Activated CD8-positive, alpha-beta T cell treated with anti-CD3 and anti-CD28 coated beads, Interleukin-2, amount 10 ng/mL, durations not matched to agents 7 days and 5 days (primary cell): ENCODE measurements at regions not wholly inside any gene's neighbourhood (a gene's known extent, or its start where the extent isn't known, plus 50 kb on each side); places are given as distances from the start of the nearest gene placed in this dataset.

Experiments
- ATAC-seq: fragments of 150-1000 bp; cut with Tn5 transposase; one replicate; pipeline ENCODE4 v1.10.0; 2021; ENCODE audit warnings: moderate library complexity
- CTCF ChIA-PET: fragments of 350-600 bp; sonication (Branson Sonifier 250); formaldehyde crosslinking; loops from one replicate; lab custom pipeline; 2021; ENCODE audit warnings: antibody characterized with exemption; lab: Charles Lee
- POLR2A ChIA-PET: fragments of 350-600 bp; sonication (Branson Sonifier 250); formaldehyde crosslinking; loops from one replicate; lab custom pipeline; 2021; ENCODE audit warnings: antibody characterized with exemption; lab: Charles Lee
- DNase-seq: peaks from one replicate; pipeline ENCODE4 v3.0.0-alpha.2; 2020
- H3K27ac Mint-ChIP-seq: one replicate; pipeline ENCODE4 v1.8.0; 2021; ENCODE audit warnings: mild to moderate bottlenecking, mixed read lengths
- H3K27me3 Mint-ChIP-seq: one replicate; pipeline ENCODE4 v1.8.0; 2021; ENCODE audit warnings: low read depth, mixed read lengths
- H3K36me3 Mint-ChIP-seq: one replicate; pipeline ENCODE4 v1.8.0; 2021; ENCODE audit warnings: low read depth, mixed read lengths
- H3K4me1 Mint-ChIP-seq: one replicate; pipeline ENCODE4 v1.8.0; 2021; ENCODE audit warnings: low read depth, mixed read lengths
- H3K4me3 Mint-ChIP-seq: one replicate; pipeline ENCODE4 v1.8.0; 2021; ENCODE audit warnings: mild to moderate bottlenecking, mixed read lengths
- H3K9me3 Mint-ChIP-seq: one replicate; pipeline ENCODE4 v1.8.0; 2022; ENCODE audit warnings: mixed read lengths; ENCODE audit not compliant: insufficient read depth

GRCh38 chr15:46853600-46853999 is 863.7 kb upstream of the SEMA6D start:
- ChIA-PET POLR2A (no interaction called here), CTCF (no interaction called here)
- Mint-ChIP-seq H3K9me3 (no peaks in the 10 kb centered on the region), H3K27me3 (no peaks in the 10 kb centered on the region), H3K4me3 (no peak overlapping the region), H3K27ac (no peak overlapping the region), H3K36me3 (no peaks in the 10 kb centered on the region), H3K4me1 (no peaks in the 10 kb centered on the region)
- DNase-seq (no peak), ATAC-seq (no peak)

- ChIA-PET POLR2A (no interaction called here), CTCF (no interaction called here)
- H3K9me3 Mint-ChIP-seq: peaks cover 3% of the 10 kb centered on the region
- H3K27ac Mint-ChIP-seq: no peak overlapping the region
- H3K4me1 Mint-ChIP-seq: no peaks in the 10 kb centered on the region
- no peak for DNase-seq
- no peak overlapping the region for H3K4me3 Mint-ChIP-seq
- no peak for ATAC-seq
- no peaks in the 10 kb centered on the region for H3K36me3 Mint-ChIP-seq
- H3K27me3 Mint-ChIP-seq: no peaks in the 10 kb centered on the region
Measured at GRCh38 chr15:46854564-46854963, 862.7 kb upstream of the SEMA6D start.

- CTCF ChIA-PET: no interaction called here
- Mint-ChIP-seq H3K4me1 (no peaks in the 10 kb centered on the region), H3K4me3 (no peak overlapping the region), H3K27me3 (no peaks in the 10 kb centered on the region), H3K36me3 (no peaks in the 10 kb centered on the region), H3K9me3 (peaks cover 6% of the 10 kb centered on the region), H3K27ac (no peak overlapping the region)
- DNase-seq (no peak), ATAC-seq (no peak)
- POLR2A ChIA-PET: no interaction called here
Measured at GRCh38 chr15:46855388-46855787, 861.9 kb upstream of the SEMA6D start.

DNA sequence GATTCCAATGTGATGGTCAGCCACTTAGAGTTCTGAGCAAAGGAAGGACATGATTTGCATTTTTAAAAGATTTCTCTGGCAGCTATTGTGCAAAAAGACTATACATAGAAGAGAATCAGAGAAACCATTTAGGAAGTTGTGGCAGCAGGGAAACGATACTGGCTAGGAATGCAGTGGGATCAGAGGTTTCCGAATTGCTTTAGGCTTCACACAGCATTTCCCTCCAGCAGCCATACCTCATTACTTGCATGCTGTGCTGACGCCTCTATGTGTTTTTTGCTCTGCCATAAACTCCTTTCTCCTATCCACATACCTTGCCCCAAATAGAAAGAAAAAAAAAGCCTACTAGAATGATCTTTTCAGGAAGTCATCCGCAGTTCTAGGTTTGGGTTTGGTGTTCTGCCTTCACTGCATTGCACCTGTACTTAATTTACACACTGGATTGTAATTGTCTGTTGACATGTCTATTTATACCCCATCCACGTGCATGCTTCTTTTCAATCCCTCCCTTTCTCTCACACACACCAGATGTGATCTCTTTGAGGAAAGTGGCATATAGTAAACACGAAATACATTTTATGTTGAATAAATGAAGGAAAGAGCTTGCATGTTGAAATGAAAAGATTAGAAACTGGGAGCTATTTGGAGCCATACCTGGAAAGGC is 860.3 kb upstream of the SEMA6D start:
- H3K4me3 Mint-ChIP-seq: no peak overlapping the region
- ATAC-seq: no peak
- no peaks in the 10 kb centered on the region for H3K4me1 Mint-ChIP-seq
- no peaks in the 10 kb centered on the region for H3K36me3 Mint-ChIP-seq
- H3K27me3 Mint-ChIP-seq: no peaks in the 10 kb centered on the region
- H3K27ac Mint-ChIP-seq: no peak overlapping the region
- POLR2A ChIA-PET: no interaction called here
- no peak for DNase-seq
- H3K9me3 Mint-ChIP-seq: peaks cover 6% of the 10 kb centered on the region
- CTCF ChIA-PET: no interaction called here

GRCh38 chr15:46858150-46858549 is 859.2 kb upstream of the SEMA6D start:
- CTCF ChIA-PET: no interaction called here
- Mint-ChIP-seq H3K4me3 (no peak overlapping the region), H3K36me3 (no peaks in the 10 kb centered on the region), H3K27ac (no peak overlapping the region), H3K9me3 (peaks cover 6% of the 10 kb centered on the region), H3K27me3 (no peaks in the 10 kb centered on the region), H3K4me1 (no peaks in the 10 kb centered on the region)
- ATAC-seq (no peak), DNase-seq (no peak)
- POLR2A ChIA-PET: no interaction called here

- CTCF ChIA-PET: no interaction called here
- peaks cover 6% of the 10 kb centered on the region for H3K9me3 Mint-ChIP-seq
- no peak overlapping the region for H3K27ac Mint-ChIP-seq
- H3K4me1 Mint-ChIP-seq: no peaks in the 10 kb centered on the region
- POLR2A ChIA-PET: no interaction called here
- no peak overlapping the region for H3K4me3 Mint-ChIP-seq
- no peak for ATAC-seq
- no peaks in the 10 kb centered on the region for H3K36me3 Mint-ChIP-seq
- no peak for DNase-seq
- H3K27me3 Mint-ChIP-seq: no peaks in the 10 kb centered on the region
Measured at GRCh38 chr15:46861796-46862195, 855.5 kb upstream of the SEMA6D start.

- POLR2A ChIA-PET: interaction anchor here (0.6 kb wide), 1 partner anchor 595 kb away, joined by 3 read pairs; no protein-coding TSS in a partner anchor
- no peaks in the 10 kb centered on the region for H3K27me3 Mint-ChIP-seq
- H3K36me3 Mint-ChIP-seq: no peaks in the 10 kb centered on the region
- no peak overlapping the region for H3K27ac Mint-ChIP-seq
- CTCF ChIA-PET: no interaction called here
- no peaks in the 10 kb centered on the region for H3K4me1 Mint-ChIP-seq
- DNase-seq (no peak), ATAC-seq (no peak)
- H3K4me3 Mint-ChIP-seq: no peak overlapping the region
- no peaks in the 10 kb centered on the region for H3K9me3 Mint-ChIP-seq
Measured at GRCh38 chr15:46865155-46865554, 852.1 kb upstream of the SEMA6D start.

- Mint-ChIP-seq H3K36me3 (no peaks in the 10 kb centered on the region), H3K27me3 (no peaks in the 10 kb centered on the region), H3K4me1 (no peaks in the 10 kb centered on the region), H3K9me3 (no peaks in the 10 kb centered on the region), H3K4me3 (no peak overlapping the region), H3K27ac (no peak overlapping the region)
- ChIA-PET POLR2A (no interaction called here), CTCF (no interaction called here)
- ATAC-seq (no peak), DNase-seq (no peak)
Measured at GRCh38 chr15:46872286-46872980, 844.9 kb upstream of the SEMA6D start.

- ATAC-seq: no peak
- no peaks in the 10 kb centered on the region for H3K27me3 Mint-ChIP-seq
- H3K27ac Mint-ChIP-seq: no peak overlapping the region
- no peaks in the 10 kb centered on the region for H3K36me3 Mint-ChIP-seq
- no peak for DNase-seq
- no peaks in the 10 kb centered on the region for H3K9me3 Mint-ChIP-seq
- no peak overlapping the region for H3K4me3 Mint-ChIP-seq
- ChIA-PET POLR2A (no interaction called here), CTCF (no interaction called here)
- H3K4me1 Mint-ChIP-seq: no peaks in the 10 kb centered on the region
Measured at GRCh38 chr15:46872981-46873330, 844.3 kb upstream of the SEMA6D start.

DNA sequence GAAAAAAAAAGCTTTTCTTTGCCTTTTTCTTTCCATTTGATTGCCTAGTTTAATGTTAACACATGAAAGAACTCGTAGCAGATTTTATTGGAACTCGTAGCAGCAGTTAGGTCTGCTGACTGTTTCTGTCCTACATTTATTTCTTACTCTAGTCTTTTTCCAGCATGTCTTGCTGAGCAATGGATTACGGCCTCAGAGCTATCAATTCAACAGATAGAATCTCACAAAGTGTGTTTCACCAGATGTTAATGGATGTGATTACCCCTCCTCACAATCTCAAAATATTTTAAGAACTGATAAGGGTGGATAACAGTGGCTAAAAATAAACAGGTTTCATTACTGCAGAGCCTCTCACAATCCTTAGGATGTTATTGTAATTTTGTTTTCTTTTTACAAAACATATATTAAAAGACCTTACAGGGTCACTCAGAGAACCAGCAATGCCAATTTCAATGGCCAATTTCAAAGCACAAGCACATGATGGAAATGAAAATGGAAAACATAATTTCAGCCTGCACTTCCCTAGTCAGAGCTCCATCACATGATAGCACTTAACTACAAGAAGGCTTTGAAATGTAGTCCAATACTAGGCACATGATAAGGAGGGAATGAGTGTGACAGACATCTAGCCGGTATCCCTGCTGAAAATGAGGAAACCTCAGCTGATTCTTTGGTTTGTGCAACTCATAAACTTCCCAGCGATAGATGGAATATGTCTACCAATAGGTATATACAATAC is 838.1 kb upstream of the SEMA6D start:
- H3K27me3 Mint-ChIP-seq: no peaks in the 10 kb centered on the region
- peaks cover 20% of the 10 kb centered on the region for H3K9me3 Mint-ChIP-seq
- no peaks in the 10 kb centered on the region for H3K36me3 Mint-ChIP-seq
- no peak overlapping the region for H3K4me3 Mint-ChIP-seq
- ChIA-PET POLR2A (no interaction called here), CTCF (no interaction called here)
- ATAC-seq (no peak), DNase-seq (no peak)
- no peaks in the 10 kb centered on the region for H3K4me1 Mint-ChIP-seq
- no peak overlapping the region for H3K27ac Mint-ChIP-seq

DNA sequence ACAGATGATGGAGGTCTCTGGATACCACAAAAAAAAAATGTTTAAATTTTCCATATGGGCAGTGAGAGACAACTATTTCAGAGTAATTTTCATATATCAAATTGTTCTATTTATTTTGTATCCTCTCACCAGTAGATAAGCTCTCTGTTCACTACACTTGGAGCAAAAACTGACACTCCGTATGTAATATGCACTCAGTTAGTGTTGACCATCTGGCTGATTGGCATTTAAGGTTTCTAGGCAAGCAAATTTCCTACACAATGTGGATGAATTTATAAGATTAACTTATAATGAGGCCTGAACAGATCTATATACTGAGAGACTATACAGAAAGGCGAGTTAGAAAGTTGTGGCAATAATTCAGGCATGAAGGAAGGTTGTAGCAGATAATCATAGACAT is 836.5 kb upstream of the SEMA6D start:
- ATAC-seq: no peak

DNA sequence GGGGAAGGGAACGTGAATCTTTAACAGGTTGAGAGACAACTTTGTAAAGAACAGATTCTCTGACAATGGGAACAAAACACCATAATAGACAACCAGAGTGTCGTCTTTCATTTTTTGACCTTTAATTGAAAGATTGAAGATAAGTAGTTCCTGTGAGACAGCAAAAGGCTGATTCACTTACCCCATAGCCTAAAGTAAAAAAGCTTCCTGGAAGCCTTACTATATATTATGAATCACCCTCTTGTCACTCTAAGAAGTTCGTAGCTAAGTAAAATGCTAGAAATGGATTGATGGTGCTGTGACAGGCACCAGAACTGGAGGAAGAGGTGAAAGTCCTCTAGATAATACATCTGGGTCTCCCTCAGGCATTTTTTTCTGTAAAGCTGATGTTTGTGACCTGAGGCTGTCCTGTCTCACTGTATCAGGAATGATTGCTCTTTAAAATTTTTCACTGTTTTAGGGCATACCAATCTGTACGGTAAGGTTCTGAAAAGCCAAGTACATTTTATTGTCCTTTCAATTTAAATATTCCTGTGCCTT is 824.6 kb upstream of the SEMA6D start:
- ATAC-seq (no peak), DNase-seq (no peak)
- no peak overlapping the region for H3K27ac Mint-ChIP-seq
- H3K4me3 Mint-ChIP-seq: no peak overlapping the region
- no peaks in the 10 kb centered on the region for H3K4me1 Mint-ChIP-seq
- no peaks in the 10 kb centered on the region for H3K36me3 Mint-ChIP-seq
- no peaks in the 10 kb centered on the region for H3K27me3 Mint-ChIP-seq
- POLR2A ChIA-PET: no interaction called here
- peaks cover 16% of the 10 kb centered on the region for H3K9me3 Mint-ChIP-seq
- CTCF ChIA-PET: no interaction called here

More for the DNA sequence above, 836.5 kb upstream of the SEMA6D start:
- H3K36me3 Mint-ChIP-seq: no peaks in the 10 kb centered on the region
- POLR2A ChIA-PET: no interaction called here
- no peak for DNase-seq
- CTCF ChIA-PET: no interaction called here
- no peaks in the 10 kb centered on the region for H3K4me1 Mint-ChIP-seq
- H3K9me3 Mint-ChIP-seq: peaks cover 23% of the 10 kb centered on the region
- H3K27me3 Mint-ChIP-seq: no peaks in the 10 kb centered on the region
- H3K4me3 Mint-ChIP-seq: no peak overlapping the region
- H3K27ac Mint-ChIP-seq: no peak overlapping the region
